Iris pigment epithelial cell (primary cell): ENCODE measurements at regions not wholly inside any gene's neighbourhood (a gene's known extent, or its start where the extent isn't known, plus 50 kb on each side); places are given as distances from the start of the nearest gene placed in this dataset.
"Not testable (repeated sequence)": the region's sequence is repeated elsewhere in the genome, so short reads cannot be mapped to it uniquely, and the experiment has no call there.

Experiments
- DNase-seq: peaks from one replicate; pipeline ENCODE4 v3.0.0-alpha.2; 2011; ENCODE audit warnings: low read depth

DNA sequence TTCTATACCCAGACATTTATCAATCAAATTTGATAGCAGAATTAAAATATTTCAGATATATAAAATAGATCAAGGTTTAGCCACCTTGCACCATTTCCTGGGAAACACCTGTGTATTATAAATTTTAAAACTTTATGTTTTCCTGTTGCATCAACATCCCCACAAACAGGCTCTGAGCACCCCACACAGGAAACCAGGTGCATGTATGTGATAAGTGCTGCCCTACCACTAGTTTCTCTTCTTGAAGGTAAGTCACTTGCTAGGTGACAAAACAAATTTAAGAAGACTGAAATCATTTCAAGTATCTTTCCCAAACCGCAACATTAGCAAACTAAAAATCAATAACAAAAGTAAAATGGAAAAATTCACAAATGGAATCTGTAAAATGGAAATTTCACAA is 496.1 kb upstream of the CCDC54 start:
- no peak for DNase-seq

DNA sequence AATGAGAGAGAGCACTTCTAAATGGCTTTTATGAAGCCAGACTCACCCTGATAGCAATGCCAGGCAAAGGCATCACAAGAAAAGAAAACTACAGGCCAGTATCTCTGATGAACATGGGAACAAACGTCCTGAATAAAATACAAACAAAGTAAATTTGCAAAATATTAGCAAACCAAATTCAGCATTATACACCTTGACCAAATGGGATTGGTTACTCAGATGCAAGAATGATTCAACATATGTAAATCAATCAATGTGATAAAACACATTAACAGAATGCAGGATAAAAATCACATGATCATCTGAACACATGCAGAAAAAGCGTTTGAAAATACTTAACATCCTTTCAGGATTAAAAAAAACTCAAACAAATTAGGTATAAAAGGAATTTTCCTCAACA is 494.9 kb upstream of the CCDC54 start:
- DNase-seq = no peak

DNA sequence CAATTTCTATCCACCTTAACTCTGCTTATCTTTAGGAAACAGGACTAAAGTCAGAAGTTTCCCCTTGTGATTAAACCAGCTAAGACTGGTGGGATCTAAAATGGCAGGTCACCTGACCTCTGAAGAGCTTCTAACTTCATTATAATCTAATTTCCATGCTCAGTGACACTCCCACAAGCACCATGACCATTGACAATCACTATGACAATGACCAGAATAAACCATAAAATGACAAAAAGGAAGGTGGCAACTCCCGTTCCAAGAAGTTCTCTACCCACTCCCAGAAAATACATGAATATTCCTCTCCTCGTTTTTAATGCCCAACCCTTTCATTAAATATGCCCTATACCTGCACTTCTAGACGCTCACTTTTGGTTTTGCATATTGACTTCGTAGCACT is 471.2 kb upstream of the CCDC54 start:
- DNase-seq = no peak

DNA sequence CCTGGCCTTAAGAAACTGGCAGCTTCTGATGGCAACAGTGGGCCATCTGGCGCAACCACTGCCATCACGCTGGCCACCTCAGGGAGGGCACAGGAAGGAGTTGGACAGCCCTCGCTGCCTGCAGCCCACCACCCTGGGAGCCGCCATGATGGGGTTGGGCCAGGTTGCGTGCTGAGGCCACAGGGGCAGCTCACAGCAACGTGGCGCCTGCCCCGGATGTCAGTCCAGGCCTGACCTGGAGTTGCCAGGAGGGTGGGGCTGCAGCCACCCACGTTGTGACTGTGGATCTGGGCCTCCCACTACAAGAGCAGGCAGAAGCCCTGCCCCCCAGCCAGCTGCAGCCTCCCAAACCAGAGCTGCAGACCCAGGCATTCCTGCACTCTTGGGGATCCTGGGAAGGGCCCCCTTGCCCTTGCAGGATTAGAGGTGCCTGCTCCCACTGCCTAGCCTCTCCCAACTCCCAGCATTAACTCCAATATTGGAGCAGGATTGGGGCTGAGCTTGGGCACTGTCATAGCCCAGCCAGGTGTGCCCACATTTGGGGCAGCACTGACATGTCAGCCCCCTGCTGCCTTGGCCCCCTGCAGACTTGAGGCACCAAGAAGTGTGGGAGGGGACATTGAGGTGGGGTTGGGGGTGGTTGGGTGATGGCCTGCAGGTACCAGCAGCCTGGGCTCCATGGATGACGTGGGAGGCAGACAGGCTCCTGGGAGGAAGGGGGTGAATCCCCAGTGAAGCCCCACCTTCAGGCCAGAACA is 468.9 kb upstream of the CCDC54 start:
- DNase-seq = no peak

DNA sequence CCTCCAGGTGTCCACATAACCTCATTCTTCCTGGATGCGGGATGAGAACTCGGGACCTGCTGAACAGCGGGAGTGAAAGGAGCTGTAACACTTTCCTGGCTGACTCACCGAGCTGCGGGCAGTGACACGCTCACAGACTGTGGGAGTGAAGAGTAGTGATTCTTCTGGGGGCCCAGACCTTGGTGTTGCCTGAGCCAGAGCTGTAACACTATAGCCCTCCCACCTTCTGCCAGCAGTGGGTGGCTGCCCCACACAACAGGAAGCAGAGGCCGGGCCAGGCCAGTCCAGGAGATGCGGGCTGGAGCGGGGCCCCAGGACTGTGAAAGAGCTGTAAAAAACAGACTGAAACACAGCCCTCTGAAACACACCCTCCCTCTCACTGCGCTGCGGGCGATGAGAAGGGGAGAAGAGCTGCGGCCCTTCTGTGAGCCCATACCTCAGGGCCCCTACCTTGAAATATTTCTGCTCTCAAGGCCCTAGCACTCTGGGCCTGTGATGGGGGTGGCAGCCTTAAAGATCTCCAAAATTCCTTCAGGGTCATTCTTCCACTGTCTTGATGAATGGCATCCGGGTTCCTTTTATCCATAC is 464.0 kb upstream of the CCDC54 start:
- peak; percentile 10 for DNase-seq

DNA sequence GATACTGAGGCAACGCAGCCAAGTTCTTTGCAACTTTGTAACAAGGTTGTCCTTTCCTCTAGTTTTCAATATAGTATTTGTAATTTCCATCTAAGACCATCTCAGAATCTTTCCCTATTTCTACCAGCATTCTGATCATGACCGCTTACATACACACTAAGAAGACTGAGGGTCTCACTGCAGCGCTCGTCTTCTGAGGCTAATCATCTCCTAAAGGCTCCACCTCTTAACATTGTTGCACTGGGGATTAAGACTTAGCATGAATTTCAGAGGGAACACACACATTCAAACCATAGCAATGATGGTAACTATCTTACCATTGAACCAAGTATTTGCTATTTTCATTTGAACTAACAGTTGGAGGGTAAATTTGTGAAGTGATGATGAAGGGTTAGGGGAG is 463.3 kb upstream of the CCDC54 start:
- DNase-seq = no peak

DNA sequence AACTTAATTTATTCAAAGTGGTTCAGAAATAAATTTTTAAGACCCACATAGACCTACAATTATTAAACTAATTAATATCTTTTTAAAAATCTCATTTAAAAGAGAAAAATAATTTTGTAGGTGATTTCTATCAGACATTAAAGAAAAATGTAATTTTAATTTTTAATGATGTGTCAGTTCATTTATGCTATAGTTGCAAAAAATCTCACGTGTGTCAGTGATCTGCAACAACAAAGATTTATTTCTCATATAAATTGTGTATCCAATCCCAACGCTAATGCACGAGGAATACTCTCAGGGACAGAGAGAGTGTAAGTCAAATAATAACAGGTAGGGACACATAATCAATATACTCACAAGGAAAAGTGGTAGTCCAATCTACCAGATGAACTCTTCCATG is 456.6 kb upstream of the CCDC54 start:
- DNase-seq = no peak

DNA sequence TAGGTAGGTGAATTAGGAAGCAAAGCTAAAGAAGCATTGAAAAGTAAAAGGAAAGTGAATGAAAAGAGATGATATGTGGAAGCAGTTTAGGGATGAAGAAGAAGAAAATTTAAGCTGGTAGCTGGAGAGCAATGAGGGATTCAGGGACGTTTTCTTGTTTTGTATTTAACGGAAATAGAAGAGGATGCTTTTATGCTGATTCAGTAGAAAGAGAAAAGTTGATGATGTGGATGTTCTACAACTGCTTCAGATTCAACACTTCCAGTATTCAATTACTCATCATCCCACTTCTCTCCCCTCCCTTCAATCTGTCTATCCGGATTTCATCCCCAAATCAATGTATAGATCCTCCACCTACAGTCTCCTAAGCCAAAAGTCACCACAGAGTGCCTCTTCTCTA is 448.2 kb upstream of the CCDC54 start:
- DNase-seq = no peak

DNA sequence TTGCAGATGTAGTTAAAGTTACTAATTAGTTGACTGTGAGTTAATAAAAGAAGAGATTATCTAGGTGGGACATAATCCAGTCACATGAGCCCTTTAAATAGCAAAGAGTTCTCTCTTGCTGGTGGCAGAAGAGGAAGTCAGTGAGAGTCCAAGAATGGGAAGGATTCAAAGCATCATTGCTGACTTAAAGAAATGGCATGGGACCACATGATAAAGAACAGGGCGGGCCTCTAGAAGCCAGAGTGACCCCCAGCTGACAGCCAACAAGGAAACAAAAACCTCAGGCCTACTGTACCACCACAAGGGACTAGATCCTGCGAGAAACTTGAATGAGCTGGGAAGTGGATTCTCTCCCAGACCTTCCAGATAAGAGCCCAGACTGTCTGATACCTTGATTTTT is 447.2 kb upstream of the CCDC54 start:
- DNase-seq = peak; percentile 2

DNA sequence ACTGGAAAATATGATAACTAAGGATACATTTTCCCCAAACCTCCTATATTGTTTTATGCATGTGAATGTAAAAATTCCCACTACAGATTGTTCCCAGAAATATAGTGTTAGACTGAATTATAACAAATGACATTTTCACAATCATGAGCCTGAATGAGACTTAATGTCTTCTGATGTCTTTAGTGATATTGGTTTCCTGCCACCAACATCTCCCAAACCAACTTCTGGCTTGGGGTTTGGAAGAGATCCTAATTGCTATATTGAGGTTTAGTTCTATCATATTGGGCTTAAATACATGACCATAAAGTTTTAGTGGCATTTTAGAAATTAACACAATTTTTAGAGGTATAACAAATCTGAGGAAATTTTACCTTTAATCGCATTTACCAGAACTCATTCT is 445.3 kb upstream of the CCDC54 start:
- DNase-seq = no peak

DNA sequence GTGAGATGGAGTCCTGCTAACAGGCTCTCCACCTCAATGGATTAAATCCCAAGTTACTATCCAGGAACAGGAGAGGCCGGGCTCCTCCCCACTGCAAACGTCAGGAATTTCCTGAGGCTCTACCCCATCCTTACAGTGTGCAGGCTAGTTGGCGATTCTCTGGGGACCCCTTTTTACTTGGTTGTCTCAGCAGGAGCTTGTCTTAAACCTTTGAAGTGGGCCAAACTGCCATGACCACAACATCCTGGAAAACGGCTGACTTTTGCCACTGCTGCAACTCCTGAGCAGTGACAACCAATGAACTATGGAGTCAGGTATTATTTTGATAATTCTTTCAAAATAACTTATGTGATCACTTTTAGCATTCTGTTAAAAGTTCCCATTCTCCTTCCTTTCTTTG is 440.9 kb upstream of the CCDC54 start:
- DNase-seq = no peak

DNA sequence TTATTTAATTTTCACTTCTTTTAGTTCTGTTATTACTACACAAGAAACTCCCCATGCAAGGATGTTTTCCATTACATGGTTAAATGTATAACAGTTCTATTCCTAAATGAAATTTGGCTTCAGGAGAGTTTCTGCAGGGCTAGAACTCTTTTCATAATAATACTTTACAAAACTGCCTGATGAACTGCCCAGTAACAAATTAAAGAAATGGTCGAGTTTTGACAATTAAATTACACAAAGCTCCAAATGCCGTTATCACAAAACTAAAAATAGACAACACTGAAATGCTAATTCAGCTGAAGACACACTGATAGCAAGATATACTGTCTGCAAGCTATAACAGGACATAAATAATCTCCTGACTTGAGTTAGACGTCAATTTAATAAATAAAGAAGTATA is 435.2 kb upstream of the CCDC54 start:
- DNase-seq = no peak

DNA sequence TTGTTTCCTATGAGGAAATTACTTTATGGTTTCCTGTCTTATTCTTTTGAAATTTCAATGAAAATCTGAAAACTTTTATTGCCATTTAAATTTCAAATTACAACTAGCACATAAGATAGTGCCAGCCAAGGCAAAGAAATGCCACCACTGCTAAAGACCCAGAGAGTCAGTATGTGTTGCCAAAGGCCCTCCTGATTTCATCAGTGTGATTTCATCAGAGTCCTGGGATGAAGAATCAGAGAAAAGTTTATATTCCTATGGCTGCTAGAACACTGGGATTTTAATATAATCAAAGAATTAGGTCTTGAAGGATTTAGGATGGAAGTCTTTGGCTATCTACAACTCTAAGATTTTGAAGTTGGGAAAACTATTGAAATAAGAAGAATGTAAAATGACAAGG is 434.2 kb upstream of the CCDC54 start:
- DNase-seq = peak; percentile 4

DNA sequence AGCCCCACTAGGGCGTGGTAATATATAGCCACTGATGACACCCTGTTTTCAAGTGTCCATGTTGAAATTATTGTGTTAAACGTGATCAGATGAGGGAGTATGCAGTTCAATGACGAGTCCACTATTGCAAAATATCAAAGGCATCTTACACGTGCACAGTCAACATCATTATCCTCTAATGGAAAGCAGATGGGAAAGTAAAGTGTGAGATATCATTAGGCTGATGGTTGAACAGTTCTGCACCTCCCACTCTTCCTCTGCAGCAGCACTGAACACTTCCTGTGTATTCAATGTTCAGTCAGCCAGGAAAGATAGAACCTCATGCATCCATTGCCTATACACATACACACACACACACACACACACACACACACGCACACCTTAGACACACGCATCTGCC is 431.8 kb upstream of the CCDC54 start:
- DNase-seq = peak; percentile 4

DNA sequence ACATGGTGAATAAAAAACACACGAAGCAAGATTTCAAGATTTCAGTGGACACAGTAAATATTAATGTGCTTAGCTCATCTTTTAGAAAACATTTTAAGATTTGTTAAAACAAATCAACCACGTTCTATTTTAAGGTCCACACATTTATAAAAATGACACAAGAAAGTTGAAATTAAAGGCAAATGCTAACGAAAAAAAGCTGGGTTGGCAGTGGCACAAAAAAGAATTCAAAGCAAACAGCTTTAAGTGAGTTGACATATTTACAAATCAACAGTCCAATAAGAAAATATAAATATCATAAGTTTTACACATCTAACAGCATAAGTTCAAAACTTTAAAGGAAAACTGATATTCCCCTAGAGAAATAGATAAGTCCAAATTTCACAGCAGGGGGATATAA is 430.4 kb upstream of the CCDC54 start:
- no peak for DNase-seq

DNA sequence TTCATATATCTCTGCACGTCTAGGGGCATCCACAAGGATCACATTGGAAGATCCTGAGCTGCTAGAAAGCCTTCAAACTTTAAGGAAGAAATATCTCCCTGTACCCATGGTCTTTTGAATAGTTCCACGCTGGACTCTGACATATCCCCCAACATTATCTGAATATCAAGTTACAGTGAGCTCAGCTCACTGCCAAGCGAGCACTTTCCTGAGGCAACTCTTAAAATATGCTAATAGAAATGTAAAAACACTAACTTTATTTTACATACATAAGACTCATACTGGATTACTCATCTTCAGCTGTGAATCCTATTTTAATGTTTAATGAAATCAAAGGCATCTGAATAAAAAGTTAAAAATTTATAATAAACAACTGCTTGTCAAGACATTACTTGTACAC is 420.2 kb upstream of the CCDC54 start:
- DNase-seq = peak; percentile 72

DNA sequence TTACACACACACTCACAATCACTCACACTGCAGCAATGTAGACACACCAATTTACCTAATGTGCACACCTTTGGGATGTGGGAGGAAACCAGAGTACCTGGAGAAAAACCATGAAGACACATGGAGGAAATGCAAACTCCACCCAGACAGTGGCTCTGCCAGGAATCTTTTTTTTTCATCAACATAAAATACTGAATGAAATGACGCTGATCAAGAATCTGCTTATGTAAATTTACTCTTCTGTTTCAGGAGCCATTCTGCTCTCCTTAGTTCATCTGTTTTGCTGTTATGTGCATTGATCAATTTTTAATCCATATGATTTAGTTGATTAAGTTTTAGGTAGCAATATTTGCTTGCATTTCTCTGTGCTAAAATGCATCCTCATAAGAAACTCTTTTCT is 414.2 kb upstream of the CCDC54 start:
- DNase-seq = no peak

DNA sequence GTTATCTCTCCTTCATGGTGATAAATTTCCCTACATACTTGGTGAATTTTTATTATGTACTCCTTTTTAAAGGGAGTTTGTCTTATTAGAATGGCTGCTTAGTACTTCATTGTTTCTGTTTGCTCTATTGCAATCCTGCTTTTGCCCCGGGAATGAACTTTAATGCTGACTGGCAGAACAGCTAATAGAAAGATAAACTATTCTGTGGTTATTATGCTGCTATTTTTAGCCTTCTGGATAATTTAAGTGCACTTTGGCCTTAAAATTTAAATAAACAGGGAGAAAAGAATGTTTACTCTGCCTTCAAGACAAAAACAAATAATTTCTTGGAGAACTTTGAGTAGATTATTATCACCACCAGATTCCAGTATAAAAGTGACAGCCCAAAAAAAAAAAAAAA is 413.8 kb upstream of the CCDC54 start:
- peak; percentile 82 for DNase-seq

DNA sequence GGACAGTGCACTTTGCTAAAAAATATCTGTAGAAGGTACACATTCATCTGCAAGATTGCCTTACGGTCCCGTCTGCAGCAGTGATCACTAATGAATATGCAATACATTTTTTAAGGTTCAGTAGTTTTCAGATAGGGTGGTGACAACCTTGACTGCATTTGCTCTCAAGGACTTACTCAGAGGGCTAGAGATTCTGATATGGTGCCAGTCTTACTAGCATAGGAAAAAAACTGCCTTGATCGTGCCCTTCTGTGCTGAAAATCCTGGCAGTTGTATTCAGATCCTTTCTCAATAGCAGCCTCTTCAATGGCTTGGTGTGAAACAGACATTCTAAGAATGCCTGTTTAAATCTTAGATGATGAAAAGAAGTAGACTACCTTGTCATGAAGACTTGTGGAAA is 411.9 kb upstream of the CCDC54 start:
- no peak for DNase-seq

DNA sequence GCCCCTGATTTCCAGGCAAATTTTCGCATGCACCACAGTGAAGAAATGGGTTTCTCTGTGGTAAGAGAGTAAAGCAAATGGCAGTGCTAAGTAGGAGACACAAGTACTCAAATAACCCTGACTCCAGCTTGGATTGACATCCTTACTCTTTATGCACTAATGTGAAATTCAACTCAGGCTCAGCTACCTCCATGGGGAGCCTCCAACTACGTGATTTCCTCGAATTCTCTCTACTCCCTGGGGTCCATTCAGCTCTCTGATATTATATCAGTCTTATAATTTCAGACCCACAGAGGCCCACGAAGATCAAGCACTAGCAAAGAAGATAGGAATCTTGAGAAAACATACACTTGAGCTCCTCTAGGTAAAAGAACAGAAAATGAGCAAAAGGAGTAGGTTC is 407.6 kb upstream of the CCDC54 start:
- DNase-seq = no peak

DNA sequence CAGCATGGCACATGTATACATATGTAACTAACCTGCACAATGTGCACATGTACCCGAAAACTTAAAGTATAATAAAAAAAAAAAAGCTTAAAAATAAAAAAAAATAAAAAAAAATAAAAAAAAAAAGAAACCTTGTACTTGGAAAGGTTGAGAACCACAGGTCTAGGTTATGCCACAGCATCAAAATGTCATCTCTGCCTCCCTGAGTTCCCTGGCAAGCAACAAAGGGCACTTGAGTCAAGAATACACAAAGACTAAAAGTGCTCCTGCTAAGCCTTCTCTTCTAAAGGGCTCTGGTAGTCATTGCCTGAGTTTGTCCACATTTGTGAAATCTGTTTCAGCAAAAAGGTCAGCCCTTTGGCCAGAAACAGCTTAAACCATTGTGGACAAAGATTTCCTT is 395.8 kb upstream of the CCDC54 start:
- no peak for DNase-seq

DNA sequence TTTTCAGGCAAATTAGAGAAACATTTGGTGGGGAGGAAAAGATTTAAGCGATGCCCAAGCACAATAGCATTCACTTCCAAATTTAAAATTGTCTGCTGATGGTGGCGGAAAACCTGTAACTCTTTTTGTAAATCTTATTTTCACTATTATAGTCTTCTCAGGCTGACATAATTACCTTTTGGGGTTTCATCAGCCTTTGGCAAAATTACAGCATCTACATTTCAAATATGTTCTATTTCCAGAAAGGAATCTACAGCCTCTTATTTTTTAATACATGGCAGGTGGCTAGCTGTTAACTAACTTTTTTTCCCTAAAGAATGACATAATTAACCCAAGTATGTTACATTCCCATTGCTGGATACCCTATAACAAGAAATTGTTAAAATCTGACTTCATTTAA is 391.5 kb upstream of the CCDC54 start:
- DNase-seq = no peak

DNA sequence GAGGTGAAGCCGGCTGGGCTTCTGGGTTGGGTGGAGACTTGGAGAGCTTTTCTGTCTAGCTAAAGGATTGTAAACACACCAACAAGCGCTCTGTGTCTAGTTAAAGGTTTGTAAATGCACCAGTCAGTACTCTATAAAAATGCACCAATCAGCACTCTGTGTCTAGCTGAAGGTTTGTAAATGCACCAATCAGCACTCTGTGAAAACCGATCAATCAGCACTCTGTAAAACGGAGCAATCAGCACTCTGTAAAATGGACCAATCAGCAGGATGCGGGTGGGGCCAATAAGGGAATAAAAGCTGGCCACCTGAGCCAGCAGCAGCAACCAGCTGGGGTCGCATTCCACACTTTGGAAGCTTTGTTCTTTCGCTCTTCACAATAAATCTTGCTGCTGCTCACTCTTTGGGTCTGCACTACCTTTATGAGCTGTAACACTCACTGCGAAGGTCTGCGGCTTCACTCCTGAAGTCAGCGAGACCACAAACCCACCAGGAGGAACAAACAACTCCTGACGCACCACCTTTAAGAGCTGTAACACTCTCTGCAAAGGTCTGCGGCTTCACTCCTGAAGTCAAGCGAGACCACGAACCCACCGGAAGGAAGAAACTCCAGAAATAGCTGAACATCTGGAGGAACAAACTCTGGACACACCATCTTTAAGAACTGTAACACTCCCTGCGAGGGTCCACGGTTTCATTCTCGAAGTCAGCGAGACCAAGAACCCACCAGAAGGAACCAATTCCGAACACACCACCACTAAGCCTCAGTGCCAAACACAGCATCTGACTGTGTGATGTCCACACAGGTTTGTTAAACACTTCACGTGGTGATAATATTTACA is 378.2 kb upstream of the CCDC54 start:
- DNase-seq = not testable (repeated sequence)
